GM13977 (cell line): ENCODE measurements at regions not wholly inside any gene's neighbourhood (a gene's known extent, or its start where the extent isn't known, plus 50 kb on each side); places are given as distances from the start of the nearest gene placed in this dataset.
"Not testable (repeated sequence)": the region's sequence is repeated elsewhere in the genome, so short reads cannot be mapped to it uniquely, and the experiment has no call there.

Experiments used
- DNase-seq: peaks from one replicate; pipeline ENCODE4 v3.0.0; 2012; ENCODE audit warnings: low spot score
- in situ Hi-C: fragments of 300-500 bp; cut with MboI; formaldehyde crosslinking; loops from one replicate; pipeline ENCODE4 v1.12.0; 2022; ENCODE audit warnings: low sequenced_read_pairs, low pct_unique_long_range_greater_than_20kb, mixed read lengths, inconsistent platforms; ENCODE audit not compliant: unreplicated experiment
- TF ChIP-seq, protein P1 (sequence below): IDR thresholded peaks from 2 replicates; pipeline ENCODE4 v1.5.1; 2012; ENCODE audit warnings: mild to moderate bottlenecking, control low read depth; ENCODE audit not compliant: insufficient read depth; ENCODE audit errors: extremely low read depth, missing control alignments

GRCh38 chr2:14081521-14081920, 551.0 kb upstream of the LRATD1 start:
- no peak for DNase-seq
- TF ChIP-seq, protein P1, sequence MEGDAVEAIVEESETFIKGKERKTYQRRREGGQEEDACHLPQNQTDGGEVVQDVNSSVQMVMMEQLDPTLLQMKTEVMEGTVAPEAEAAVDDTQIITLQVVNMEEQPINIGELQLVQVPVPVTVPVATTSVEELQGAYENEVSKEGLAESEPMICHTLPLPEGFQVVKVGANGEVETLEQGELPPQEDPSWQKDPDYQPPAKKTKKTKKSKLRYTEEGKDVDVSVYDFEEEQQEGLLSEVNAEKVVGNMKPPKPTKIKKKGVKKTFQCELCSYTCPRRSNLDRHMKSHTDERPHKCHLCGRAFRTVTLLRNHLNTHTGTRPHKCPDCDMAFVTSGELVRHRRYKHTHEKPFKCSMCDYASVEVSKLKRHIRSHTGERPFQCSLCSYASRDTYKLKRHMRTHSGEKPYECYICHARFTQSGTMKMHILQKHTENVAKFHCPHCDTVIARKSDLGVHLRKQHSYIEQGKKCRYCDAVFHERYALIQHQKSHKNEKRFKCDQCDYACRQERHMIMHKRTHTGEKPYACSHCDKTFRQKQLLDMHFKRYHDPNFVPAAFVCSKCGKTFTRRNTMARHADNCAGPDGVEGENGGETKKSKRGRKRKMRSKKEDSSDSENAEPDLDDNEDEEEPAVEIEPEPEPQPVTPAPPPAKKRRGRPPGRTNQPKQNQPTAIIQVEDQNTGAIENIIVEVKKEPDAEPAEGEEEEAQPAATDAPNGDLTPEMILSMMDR = no peak
- in situ Hi-C loops = no loop called here

GRCh38 chr2:14082640-14083039, 549.9 kb upstream of the LRATD1 start:
- TF ChIP-seq, protein P1 = peak; percentile 3
- DNase-seq = no peak
- in situ Hi-C loops = no loop called here

- in situ Hi-C loops = no loop called here
- TF ChIP-seq, protein P1 = no peak
- no peak for DNase-seq
Observed at GRCh38 chr2:14094592-14094991, 537.9 kb upstream of the LRATD1 start.

DNA sequence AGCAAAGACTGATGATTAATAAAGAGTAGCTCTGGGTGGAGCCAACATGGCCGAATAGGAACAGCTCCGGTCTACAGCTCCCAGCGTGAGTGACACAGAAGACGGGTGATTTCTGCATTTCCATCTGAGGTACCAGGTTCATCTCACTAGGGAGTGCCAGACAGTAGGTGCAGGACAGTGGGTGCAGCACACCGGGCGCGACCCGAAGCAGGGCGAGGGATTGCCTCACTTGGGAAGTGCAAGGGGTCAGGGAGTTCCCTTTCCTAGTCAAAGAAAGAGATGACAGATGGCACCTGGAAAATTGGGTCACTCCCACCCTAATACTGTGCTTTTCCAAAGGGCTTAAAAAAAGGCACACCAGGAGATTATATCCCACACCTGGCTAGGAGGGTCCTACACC, 533.4 kb upstream of the LRATD1 start:
- in situ Hi-C loops, DNase-seq: not testable (repeated sequence)

DNA sequence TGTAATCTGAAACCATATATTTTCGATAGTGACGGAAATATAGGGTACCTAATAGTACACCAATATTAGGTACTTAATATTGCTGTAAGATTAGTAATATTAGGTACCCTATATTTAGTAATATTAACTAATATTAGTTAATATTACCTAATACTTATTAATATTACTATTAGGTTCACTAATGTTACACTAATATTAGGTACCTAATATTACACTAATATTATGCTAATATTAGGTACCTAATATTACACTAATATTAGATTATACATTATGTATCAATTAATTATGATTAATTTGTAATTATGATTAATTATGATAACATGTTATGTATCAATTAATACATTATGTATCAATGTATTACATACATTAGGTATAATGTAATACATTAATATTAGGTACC, 518.2 kb upstream of the LRATD1 start:
- TF ChIP-seq, protein P1 = no peak

GRCh38 chr2:14120376-14120775, 512.1 kb upstream of the LRATD1 start:
- in situ Hi-C loops = no loop called here
- TF ChIP-seq, protein P1 = no peak
- DNase-seq = no peak

More for the DNA sequence above, 518.2 kb upstream of the LRATD1 start:
- in situ Hi-C loops = no loop called here
- no peak for DNase-seq

DNA sequence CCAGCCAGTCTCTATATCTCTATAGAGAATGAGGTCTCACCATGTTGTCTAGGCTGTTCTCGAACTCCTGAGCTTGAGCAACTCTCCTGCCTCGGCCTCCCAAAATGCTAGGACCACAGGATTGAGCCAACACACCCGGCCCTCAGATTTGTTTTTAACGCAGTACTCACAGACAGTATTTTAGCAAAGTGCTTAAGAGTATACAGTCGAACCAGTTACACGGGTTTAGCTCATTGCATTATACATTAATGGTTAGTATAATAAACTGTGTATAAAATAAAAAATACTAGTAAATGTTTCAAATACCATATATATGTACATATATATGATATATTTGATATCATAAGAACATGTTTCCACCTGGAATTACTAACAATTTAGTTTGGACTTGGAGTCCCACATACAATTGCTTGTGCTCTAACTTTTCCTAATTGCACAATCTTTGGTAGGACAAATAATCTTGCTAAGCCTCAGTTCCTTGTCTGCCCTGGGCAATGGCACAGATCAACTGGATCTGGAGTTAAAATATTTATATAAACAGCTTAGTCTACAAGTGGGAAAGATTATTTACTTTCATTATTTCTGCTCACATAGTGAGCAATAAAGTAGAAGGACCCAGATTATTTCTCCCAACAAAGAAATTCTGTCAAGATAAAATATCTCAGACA, 508.9 kb upstream of the LRATD1 start:
- in situ Hi-C loops = no loop called here

More for the DNA sequence above, 508.9 kb upstream of the LRATD1 start:
- DNase-seq = no peak
- TF ChIP-seq, protein P1 = no peak
